OCI-LY7 (cell line): ENCODE measurements at regions not wholly inside any gene's neighbourhood (a gene's known extent, or its start where the extent isn't known, plus 50 kb on each side); places are given as distances from the start of the nearest gene placed in this dataset.

Source experiments
- EZH2phosphoT487 ChIP-seq: fragments of 200-600 bp; sonication (generic); IDR thresholded peaks from 2 replicates; pipeline ENCODE4 v1.6.1; 2018; ENCODE audit warnings: low read depth, borderline replicate concordance, mild to moderate bottlenecking, mixed run types, antibody characterized with exemption, low read length, moderate library complexity, mixed read lengths
- TF ChIP-seq, protein P1 (sequence below): fragments of 200-600 bp; sonication (generic); conservative IDR thresholded peaks from 2 replicates; pipeline ENCODE4 v1.5.1; 2014; ENCODE audit warnings: mild to moderate bottlenecking, antibody characterized with exemption, low read length, moderate library complexity, mixed read lengths

DNA sequence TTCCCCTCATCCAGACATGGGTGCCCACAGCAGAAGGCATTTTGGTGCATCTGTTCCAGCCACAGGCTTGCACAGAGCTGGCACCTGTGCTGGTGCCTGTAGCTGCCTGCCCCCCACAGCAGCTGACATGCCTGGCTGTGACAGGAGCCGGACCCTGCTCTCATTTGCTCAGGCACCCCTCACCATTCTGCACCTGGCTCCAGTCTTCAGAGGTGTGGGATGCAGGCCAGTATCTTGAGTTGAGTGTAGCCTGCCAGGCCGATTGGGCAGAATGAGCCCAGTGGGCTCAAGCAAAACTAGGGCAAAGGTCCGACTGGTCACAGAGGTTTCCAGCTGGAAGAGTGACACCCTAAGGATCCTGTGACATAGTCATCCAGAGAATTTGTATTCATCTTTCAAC, 887.7 kb downstream of the CDH11 start:
- TF ChIP-seq, protein P1, sequence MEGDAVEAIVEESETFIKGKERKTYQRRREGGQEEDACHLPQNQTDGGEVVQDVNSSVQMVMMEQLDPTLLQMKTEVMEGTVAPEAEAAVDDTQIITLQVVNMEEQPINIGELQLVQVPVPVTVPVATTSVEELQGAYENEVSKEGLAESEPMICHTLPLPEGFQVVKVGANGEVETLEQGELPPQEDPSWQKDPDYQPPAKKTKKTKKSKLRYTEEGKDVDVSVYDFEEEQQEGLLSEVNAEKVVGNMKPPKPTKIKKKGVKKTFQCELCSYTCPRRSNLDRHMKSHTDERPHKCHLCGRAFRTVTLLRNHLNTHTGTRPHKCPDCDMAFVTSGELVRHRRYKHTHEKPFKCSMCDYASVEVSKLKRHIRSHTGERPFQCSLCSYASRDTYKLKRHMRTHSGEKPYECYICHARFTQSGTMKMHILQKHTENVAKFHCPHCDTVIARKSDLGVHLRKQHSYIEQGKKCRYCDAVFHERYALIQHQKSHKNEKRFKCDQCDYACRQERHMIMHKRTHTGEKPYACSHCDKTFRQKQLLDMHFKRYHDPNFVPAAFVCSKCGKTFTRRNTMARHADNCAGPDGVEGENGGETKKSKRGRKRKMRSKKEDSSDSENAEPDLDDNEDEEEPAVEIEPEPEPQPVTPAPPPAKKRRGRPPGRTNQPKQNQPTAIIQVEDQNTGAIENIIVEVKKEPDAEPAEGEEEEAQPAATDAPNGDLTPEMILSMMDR = no peak
- TF ChIP-seq EZH2phosphoT487 = no peak
